HepG2 (cell line): ENCODE measurements at regions not wholly inside any gene's neighbourhood (a gene's known extent, or its start where the extent isn't known, plus 50 kb on each side); places are given as distances from the start of the nearest gene placed in this dataset.

ENCODE experiments used
- ATAC-seq: fragments of 200-7000 bp; cut with Tn5 transposase; 3 replicates; pipeline ENCODE4 v1.9.1; 2020; ENCODE audit warnings: mild to moderate bottlenecking, moderate library complexity
- BruUV-seq: library from RNA; stranded (reverse); fragments of 400-500 nt; replicated peaks from 2 replicates; lab custom pipeline; 2021; lab: Mats Ljungman, UMichigan
- CTCF ChIA-PET: fragments of 300-600 bp; formaldehyde crosslinking; extraction: SDS; loops from one replicate; lab custom pipeline; 2021; ENCODE audit warnings: low total read pairs, inconsistent platforms, low intra/inter-chr PET ratio; lab: Yijun Ruan, JAX
- POLR2A ChIA-PET: fragments of 350-600 bp; sonication (Branson Sonifier 250); formaldehyde crosslinking; loops from one replicate; lab custom pipeline; 2020; ENCODE audit warnings: antibody characterized with exemption, inconsistent platforms; lab: Yijun Ruan, JAX
- DNase-seq: peaks from one replicate; pipeline ENCODE4 v3.0.0-alpha.2; 2015; ENCODE audit warnings: low spot score
- FAIRE-seq: peaks from 3 replicates; lab custom pipeline; 2011; peaks lifted over from hg19 to GRCh38; lab: Jason Lieb, UNC
- H2AFZ ChIP-seq: one replicate; pipeline ENCODE4 v1.6.1; 2011; ENCODE audit warnings: low read length, inconsistent platforms
- H3K27ac ChIP-seq: fragments of 300-600 bp; 3 replicates; pipeline ENCODE4 v1.8.0; 2011; ENCODE audit warnings: mixed run types, mild to moderate bottlenecking, mixed read lengths, low read length, inconsistent platforms; ENCODE audit not compliant: insufficient read depth; ENCODE audit errors: extremely low read length
- H3K27me3 ChIP-seq, 2 experiments: fragments of 200-600 bp in 1 of 2; 2 replicates in 1 of 2; 3 replicates in 1 of 2; pipeline versions ENCODE4 v1.6.0 to v1.8.0; 2011; ENCODE audit warnings: low read length in 2 of 2, mild to moderate bottlenecking in 2 of 2, moderate library complexity in 2 of 2, inconsistent platforms in 1 of 2; ENCODE audit not compliant: insufficient read depth in 2 of 2, control insufficient read depth in 1 of 2
- H3K36me3 ChIP-seq, 2 experiments: fragments of 200-600 bp in 1 of 2; replicated peaks in 1 of 2; 2 replicates in 1 of 2; 3 replicates in 1 of 2; pipeline versions ENCODE4 v1.5.1 to v1.8.0; 2011; ENCODE audit warnings: low read length in 2 of 2, inconsistent platforms in 1 of 2; ENCODE audit not compliant: insufficient read depth in 2 of 2, control insufficient read depth in 1 of 2
- H3K4me1 ChIP-seq: 2 replicates; pipeline ENCODE4 v1.5.1; 2012; ENCODE audit warnings: low read length, inconsistent platforms; ENCODE audit not compliant: insufficient read depth
- H3K4me2 ChIP-seq: 2 replicates; pipeline ENCODE4 v1.6.0; 2011; ENCODE audit warnings: low read depth, low read length, inconsistent platforms
- H3K4me3 ChIP-seq, 3 experiments: fragments of 200-600 bp in 1 of 3; sonication (generic), shearing (Covaris generic) in 1 of 3; replicated peaks in 1 of 3; 2 replicates each; pipeline ENCODE4 v1.5.1; 2011 to 2016; ENCODE audit warnings: low read length in 3 of 3, inconsistent platforms in 2 of 3, low read depth in 2 of 3, mild to moderate bottlenecking in 2 of 3, control low read depth in 1 of 3, mixed read lengths in 1 of 3; ENCODE audit not compliant: insufficient read depth in 1 of 3
- H3K79me2 ChIP-seq: one replicate; pipeline ENCODE4 v1.6.1; 2011; ENCODE audit warnings: low read length, inconsistent platforms; ENCODE audit not compliant: insufficient read depth
- H3K9ac ChIP-seq: 2 replicates; pipeline ENCODE4 v1.6.0; 2011; ENCODE audit warnings: mild to moderate bottlenecking, low read depth, low read length, inconsistent platforms; ENCODE audit not compliant: insufficient read depth
- H3K9me3 ChIP-seq: 2 replicates; pipeline ENCODE4 v1.5.1; 2012; ENCODE audit warnings: mild to moderate bottlenecking, low read length
- H4K20me1 ChIP-seq: 2 replicates; pipeline ENCODE4 v1.6.0; 2011; ENCODE audit warnings: inconsistent platforms, mild to moderate bottlenecking, low read length, moderate library complexity; ENCODE audit not compliant: insufficient read depth
- HOXA5 ChIP-seq: sonication (generic); formaldehyde crosslinking; IDR thresholded peaks from 2 replicates; pipeline ENCODE4 v1.4.0; 2020; ENCODE audit warnings: missing genetic modification reagents
- KLF15 ChIP-seq: sonication (generic); formaldehyde crosslinking; IDR thresholded peaks from 2 replicates; pipeline ENCODE4 v1.8.1; 2023; ENCODE audit warnings: borderline replicate concordance, mild to moderate bottlenecking, inconsistent platforms, missing genetic modification reagents, mixed read lengths
- MTA1 ChIP-seq: sonication (generic); formaldehyde crosslinking; IDR thresholded peaks from 2 replicates; pipeline ENCODE4 v1.4.0; 2020; ENCODE audit warnings: missing genetic modification reagents, mild to moderate bottlenecking, borderline replicate concordance
- MYNN ChIP-seq: sonication (generic); formaldehyde crosslinking; IDR thresholded peaks from 2 replicates; pipeline ENCODE4 v1.4.0; 2020; ENCODE audit warnings: mild to moderate bottlenecking, low read depth, missing genetic modification reagents
- NR2C2 ChIP-seq: sonication (generic); formaldehyde crosslinking; IDR thresholded peaks from 2 replicates; pipeline ENCODE4 v1.4.0; 2020; ENCODE audit warnings: missing genetic modification reagents, mild to moderate bottlenecking, moderate library complexity, borderline replicate concordance
- REL ChIP-seq: sonication (generic); formaldehyde crosslinking; conservative IDR thresholded peaks from 2 replicates; pipeline ENCODE4 v1.8.0; 2022; ENCODE audit warnings: mild to moderate bottlenecking, missing genetic modification reagents, moderate library complexity
- TEAD2 ChIP-seq: sonication (generic); formaldehyde crosslinking; IDR thresholded peaks from 2 replicates; pipeline ENCODE4 v1.9.0; 2021; ENCODE audit warnings: missing genetic modification reagents
- ZBTB20 ChIP-seq: sonication (generic); formaldehyde crosslinking; IDR thresholded peaks from 2 replicates; pipeline ENCODE4 v1.8.1; 2023; ENCODE audit warnings: missing genetic modification reagents, low read depth, mild to moderate bottlenecking, borderline replicate concordance
- ZBTB38 ChIP-seq: sonication (generic); formaldehyde crosslinking; IDR thresholded peaks from 2 replicates; pipeline ENCODE4 v1.5.1; 2020; ENCODE audit warnings: mild to moderate bottlenecking, missing genetic modification reagents
- ZNF567 ChIP-seq: sonication (generic); formaldehyde crosslinking; IDR thresholded peaks from 2 replicates; pipeline ENCODE4 v1.8.1; 2023; ENCODE audit warnings: mild to moderate bottlenecking, missing genetic modification reagents, borderline replicate concordance
- ZNF766 ChIP-seq: sonication (generic); formaldehyde crosslinking; IDR thresholded peaks from 2 replicates; pipeline ENCODE4 v1.5.0; 2020; ENCODE audit warnings: missing genetic modification reagents, borderline replicate concordance
- WGBS: methylation state at CpG from one replicate; pipeline ENCODE4 v1.1.6; 2017; ENCODE audit warnings: low lambda C conversion rate; 5-methylcytosine and 5-hydroxymethylcytosine counted together
- in situ Hi-C: cut with HindIII; loops from 2 replicates; pipeline ENCODE4 v1.10.0; 2017; ENCODE audit warnings: low pct_unique_long_range_greater_than_20kb; ENCODE audit not compliant: extremely low pct_ligation_motif_present
- intact Hi-C: fragments of 100-400 bp; cut with micrococcal nuclease; formaldehyde crosslinking; loops from one replicate; pipeline ENCODE4 v1.10.0; 2022; ENCODE audit not compliant: unreplicated experiment
- TF ChIP-seq, protein P1 (sequence below): sonication (generic); formaldehyde crosslinking; IDR thresholded peaks from 2 replicates; pipeline ENCODE4 v1.9.0; 2021; ENCODE audit warnings: missing genetic modification reagents, borderline replicate concordance
- TF ChIP-seq, protein P2 (sequence below): sonication (generic); formaldehyde crosslinking; conservative IDR thresholded peaks from 2 replicates; pipeline ENCODE4 v1.8.0; 2022; ENCODE audit warnings: missing genetic modification reagents
- TF ChIP-seq, protein P3 (sequence below): sonication (generic); formaldehyde crosslinking; IDR thresholded peaks from 2 replicates; pipeline ENCODE4 v1.4.0; 2020; ENCODE audit warnings: low read depth, missing genetic modification reagents

DNA sequence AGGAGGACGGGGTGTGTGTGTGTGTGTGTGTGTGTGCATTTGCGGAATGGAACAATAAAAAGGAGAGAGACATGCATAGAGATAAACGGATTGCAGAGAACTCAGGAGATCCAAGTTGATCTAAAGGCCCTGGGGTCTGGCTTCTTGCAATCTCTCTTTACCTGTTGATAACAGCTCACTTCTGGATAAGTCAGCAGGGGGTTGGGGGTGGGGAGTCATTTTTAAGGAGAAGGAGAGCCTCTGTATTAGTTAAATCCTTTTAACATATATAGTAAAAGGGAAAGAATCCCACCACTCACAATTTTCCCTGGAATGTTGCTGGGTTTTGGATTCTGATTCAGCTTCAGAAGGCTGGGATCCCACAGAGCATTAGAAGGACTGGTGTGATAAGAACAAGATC lies 87.5 kb upstream of the MITF start:
- Histone ChIP-seq H4K20me1 (no peaks in the 10 kb centered on the region), H3K27me3 (no peaks in the 10 kb centered on the region; a peak in 1 of 5 replicates), H3K4me3 (no peak overlapping the region)
- TF ChIP-seq, protein P1, sequence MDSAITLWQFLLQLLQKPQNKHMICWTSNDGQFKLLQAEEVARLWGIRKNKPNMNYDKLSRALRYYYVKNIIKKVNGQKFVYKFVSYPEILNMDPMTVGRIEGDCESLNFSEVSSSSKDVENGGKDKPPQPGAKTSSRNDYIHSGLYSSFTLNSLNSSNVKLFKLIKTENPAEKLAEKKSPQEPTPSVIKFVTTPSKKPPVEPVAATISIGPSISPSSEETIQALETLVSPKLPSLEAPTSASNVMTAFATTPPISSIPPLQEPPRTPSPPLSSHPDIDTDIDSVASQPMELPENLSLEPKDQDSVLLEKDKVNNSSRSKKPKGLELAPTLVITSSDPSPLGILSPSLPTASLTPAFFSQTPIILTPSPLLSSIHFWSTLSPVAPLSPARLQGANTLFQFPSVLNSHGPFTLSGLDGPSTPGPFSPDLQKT (CRISPR knock-in tag) = no peak
- TF ChIP-seq HOXA5 (no peak), REL (CRISPR knock-in tag) (no peak), KLF15 (no peak), MYNN (CRISPR knock-in tag) (no peak), TEAD2 (no peak), ZNF567 (CRISPR knock-in tag) (no peak), NR2C2 (CRISPR knock-in tag) (no peak), ZBTB38 (CRISPR knock-in tag) (no peak), ZNF766 (no peak), ZBTB20 (CRISPR knock-in tag) (no peak), MTA1 (CRISPR knock-in tag) (no peak)
- TF ChIP-seq, protein P2, sequence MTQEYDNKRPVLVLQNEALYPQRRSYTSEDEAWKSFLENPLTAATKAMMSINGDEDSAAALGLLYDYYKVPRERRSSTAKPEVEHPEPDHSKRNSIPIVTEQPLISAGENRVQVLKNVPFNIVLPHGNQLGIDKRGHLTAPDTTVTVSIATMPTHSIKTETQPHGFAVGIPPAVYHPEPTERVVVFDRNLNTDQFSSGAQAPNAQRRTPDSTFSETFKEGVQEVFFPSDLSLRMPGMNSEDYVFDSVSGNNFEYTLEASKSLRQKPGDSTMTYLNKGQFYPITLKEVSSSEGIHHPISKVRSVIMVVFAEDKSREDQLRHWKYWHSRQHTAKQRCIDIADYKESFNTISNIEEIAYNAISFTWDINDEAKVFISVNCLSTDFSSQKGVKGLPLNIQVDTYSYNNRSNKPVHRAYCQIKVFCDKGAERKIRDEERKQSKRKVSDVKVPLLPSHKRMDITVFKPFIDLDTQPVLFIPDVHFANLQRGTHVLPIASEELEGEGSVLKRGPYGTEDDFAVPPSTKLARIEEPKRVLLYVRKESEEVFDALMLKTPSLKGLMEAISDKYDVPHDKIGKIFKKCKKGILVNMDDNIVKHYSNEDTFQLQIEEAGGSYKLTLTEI (CRISPR knock-in tag) = no peak
- TF ChIP-seq, protein P3, sequence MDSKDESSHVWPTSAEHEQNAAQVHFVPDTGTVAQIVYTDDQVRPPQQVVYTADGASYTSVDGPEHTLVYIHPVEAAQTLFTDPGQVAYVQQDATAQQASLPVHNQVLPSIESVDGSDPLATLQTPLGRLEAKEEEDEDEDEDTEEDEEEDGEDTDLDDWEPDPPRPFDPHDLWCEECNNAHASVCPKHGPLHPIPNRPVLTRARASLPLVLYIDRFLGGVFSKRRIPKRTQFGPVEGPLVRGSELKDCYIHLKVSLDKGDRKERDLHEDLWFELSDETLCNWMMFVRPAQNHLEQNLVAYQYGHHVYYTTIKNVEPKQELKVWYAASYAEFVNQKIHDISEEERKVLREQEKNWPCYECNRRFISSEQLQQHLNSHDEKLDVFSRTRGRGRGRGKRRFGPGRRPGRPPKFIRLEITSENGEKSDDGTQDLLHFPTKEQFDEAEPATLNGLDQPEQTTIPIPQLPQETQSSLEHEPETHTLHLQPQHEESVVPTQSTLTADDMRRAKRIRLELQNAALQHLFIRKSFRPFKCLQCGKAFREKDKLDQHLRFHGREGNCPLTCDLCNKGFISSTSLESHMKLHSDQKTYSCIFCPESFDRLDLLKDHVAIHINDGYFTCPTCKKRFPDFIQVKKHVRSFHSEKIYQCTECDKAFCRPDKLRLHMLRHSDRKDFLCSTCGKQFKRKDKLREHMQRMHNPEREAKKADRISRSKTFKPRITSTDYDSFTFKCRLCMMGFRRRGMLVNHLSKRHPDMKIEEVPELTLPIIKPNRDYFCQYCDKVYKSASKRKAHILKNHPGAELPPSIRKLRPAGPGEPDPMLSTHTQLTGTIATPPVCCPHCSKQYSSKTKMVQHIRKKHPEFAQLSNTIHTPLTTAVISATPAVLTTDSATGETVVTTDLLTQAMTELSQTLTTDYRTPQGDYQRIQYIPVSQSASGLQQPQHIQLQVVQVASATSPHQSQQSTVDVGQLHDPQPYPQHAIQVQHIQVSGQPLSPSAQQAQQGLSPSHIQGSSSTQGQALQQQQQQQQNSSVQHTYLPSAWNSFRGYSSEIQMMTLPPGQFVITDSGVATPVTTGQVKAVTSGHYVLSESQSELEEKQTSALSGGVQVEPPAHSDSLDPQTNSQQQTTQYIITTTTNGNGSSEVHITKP (CRISPR knock-in tag) = no peak
- TF ChIP-seq, all 625 proteins: peak for 0
- intact Hi-C loops = no loop called here
- ATAC-seq = no peak
- H3K4me2 ChIP-seq = no peak overlapping the region
- POLR2A ChIA-PET = no interaction called here
- 15% methylated on average over 3 of the region's 3 CpGs for WGBS
- DNase-seq = no peak
- H3K9me3 ChIP-seq = no peaks in the 10 kb centered on the region
- H3K36me3 ChIP-seq = no peaks in the 10 kb centered on the region
- no peak overlapping the region for H3K9ac ChIP-seq
- CTCF ChIA-PET = no interaction called here
- no peaks in the 10 kb centered on the region for H3K4me1 ChIP-seq
- H3K79me2 ChIP-seq = no peaks in the 10 kb centered on the region
- in situ Hi-C loops = loop anchor here (25.0 kb wide), 1 partner anchor 539 kb away; the partner anchor contains the start of gene LMOD3
- H3K27ac ChIP-seq = no peak overlapping the region
- FAIRE-seq = no peak
- H2AFZ ChIP-seq = no peak overlapping the region
- no TSS peak for BruUV-seq
